ENCODE measurements at regions not wholly inside any gene's neighbourhood (a gene's known extent, or its start where the extent isn't known, plus 50 kb on each side); places are given as distances from the start of the nearest gene placed in this dataset.

DNA sequence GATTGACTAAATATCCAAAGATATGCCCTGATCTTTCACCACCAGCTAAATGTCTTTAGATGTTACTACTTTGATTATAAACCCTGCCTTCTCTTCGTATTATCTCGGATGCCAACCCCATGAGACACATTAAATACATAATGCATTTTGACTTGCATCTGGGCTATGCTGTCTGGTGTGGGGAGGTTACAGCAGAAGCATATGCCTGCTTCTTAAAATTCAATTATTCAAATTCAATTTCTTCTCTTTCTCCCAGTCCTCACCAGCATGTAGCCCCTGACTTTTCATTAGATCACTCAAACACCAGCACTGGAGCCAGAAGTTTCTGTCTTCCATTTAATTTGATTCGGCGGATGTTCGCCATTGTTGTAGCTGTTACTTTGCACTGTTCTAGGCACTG lies 360.7 kb upstream of the CAMK1G start:
- DNase-seq (ENCODE audit: low read depth in 3 of 3) = no peak

DNA sequence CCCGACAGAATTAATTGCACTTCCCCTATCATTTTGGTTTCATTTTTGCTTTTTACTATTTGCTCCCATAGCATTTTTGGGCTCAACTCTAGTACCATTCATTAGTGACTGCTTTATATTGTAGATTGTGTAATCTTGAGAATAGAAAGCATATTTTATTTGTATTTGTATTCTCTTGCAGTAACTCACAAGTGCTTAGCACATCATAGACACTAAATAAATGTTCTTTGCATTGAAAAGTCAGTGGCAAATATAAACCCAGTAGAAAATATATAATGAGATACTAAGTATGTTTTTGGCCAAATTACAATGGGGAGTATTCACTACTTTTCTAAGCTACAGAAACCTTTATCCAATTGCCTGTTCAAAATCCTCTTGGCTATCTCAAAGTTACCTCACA lies 359.7 kb upstream of the CAMK1G start:
- no peak for DNase-seq (ENCODE audit: low read depth in 3 of 3)

DNA sequence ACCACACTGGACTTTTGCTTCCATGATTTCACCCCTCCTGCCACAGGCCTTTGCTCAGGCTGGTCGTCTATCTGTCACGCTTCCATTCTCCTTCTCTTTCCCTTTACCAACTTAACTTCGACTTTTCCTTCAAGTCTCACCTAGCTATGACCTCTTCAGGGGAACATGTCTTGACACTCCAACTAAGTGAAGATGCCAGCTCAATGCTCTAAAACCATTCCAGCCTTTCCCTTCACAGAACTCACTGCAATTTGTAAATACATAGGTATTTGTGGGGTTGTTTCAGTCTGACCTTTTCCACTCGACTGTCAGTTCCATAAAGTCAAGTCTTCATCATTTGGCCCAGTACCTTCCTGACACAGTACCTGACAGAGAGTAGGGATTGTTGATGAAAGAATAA lies 358.6 kb upstream of the CAMK1G start:
- no peak for DNase-seq (ENCODE audit: low read depth in 3 of 3)

DNA sequence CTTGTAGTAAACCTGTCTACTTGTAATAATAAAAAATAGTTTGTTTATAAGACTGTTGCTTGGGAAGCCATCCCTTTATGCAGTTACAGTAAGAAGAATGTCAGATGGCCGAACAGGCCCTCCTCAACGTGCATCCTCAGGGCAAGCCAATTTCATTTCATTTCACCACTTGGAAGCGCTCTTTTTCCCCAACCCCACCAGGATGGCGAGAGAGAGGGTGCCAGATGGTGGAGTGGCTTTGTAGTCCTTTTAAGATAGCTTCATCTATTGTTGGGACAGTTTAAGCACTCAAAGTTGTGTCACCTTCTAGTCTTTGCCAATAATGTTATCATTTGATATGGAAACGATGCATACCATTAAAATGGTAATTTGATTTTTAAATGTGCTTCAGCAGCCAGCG lies 356.3 kb upstream of the CAMK1G start:
- no peak for DNase-seq (ENCODE audit: low read depth in 3 of 3)

DNA sequence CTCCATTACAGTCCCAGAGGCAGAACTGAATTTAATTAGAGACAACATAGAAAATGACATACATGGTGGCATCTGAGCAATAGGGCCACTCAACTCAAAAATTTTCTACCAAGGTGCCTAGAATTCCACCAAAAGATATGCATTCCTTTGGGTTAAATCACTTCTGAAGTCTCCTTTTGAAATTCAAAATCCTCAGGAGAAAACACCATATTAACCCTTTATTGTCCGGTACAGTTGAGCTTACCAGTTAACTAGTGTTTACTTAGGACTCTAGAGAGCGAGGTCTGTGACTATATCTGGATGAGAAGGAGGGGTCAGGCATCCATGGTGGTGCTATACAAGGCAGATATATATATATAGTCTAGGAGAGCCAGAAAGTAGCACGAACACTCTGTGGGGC lies 355.6 kb upstream of the CAMK1G start:
- no peak for DNase-seq (ENCODE audit: low read depth in 3 of 3)

DNA sequence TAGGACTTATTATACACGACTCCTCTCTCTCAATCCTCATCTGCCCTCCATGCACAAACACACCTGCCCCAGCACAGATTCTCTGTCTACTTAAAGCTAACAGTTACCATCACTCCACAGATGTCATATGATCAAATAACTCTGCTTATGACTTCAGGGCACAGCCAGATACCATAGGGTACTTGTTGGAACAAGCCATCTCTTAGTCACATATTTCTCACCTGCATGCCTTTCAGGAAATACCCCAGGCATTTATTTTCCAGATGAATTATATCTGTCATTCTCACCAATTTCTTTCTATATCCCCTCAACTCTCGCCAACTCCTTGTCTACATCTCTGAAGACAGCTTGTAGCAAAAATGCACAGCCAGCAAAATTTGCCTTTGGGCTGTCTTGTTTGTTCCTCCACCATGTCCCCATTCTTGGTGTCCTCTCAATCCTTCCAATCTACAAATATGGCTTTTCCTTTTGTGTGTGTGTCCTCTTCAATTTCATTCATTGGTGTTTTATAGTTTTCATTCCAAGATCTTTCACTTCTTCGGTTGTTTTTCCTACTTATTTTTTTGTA lies 353.9 kb upstream of the CAMK1G start:
- no peak for DNase-seq (ENCODE audit: low read depth in 3 of 3)

DNA sequence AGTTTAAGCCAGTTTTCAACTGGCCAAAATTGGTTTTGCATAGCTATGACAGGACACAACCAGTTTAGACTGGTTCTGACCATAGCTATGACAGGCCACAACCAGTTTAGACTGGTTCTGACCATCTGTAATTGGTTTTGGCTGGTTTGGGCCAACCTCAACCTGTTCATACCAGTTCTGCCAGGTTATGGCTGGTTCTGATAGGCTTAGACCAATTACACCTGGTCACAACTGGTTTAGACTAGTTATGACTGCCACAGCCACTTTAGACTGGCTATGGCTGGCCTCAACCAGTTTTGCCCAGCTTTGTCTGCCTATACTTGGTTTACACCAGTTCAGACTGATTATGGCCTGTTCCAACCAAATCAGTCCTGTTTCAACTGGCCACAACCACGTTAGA lies 353.2 kb upstream of the CAMK1G start:
- no peak for DNase-seq (ENCODE audit: low read depth in 3 of 3)

DNA sequence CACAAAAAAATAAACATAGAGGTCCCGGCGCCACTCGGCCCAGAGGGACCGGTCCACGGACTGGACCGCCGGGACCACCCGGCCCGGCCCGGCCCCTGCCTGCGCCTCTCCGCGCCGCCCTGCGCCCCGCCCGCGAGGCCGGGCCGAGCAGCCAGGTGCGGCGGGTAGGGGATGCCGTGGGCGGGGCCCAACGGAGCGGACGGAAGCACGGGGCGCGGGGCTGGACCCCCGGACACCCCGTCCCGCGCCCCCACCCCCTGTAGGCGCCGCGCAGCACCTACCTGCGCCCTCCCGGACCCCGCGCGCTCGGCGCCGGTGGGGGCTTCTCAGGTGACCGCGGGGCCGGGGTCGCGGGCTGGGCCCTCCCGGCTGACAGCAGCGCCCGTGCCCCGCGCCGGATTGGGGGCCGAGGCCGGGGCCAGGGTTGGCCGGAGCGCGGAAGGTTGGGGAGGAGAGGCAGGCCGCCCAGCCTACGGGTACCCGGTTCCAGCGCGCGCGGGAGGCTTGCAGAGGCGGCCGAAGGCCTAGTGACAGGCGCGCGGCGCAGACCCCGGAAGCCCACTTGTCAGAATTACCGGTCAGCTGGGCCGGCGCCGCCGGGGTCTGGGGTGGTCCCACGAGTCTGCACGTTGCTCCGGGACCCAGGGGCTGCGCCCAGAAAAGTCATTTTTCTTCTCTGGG lies 351.9 kb upstream of the CAMK1G start:
- no peak for DNase-seq (ENCODE audit: low read depth in 3 of 3)

DNA sequence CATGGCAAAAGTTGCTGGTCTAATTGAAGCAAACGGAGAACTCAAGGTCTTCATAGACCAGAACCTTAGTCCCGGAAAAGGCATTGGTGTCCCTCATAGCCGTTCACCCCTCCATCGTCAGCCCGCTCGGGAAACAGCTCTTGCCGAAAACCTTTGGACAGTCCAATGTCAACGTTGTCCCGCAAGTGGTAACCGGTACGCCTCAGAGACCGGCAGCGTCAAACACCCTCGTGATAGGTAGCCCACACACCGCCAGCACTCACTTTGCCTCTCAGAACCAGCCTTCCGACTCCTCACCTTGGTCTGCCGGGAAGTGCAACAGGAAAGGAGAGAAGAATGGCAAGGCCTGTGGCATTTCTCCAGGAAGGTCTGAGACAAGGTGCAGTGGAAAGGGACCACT lies 351.3 kb upstream of the CAMK1G start:
- no peak for DNase-seq (ENCODE audit: low read depth in 3 of 3)

DNA sequence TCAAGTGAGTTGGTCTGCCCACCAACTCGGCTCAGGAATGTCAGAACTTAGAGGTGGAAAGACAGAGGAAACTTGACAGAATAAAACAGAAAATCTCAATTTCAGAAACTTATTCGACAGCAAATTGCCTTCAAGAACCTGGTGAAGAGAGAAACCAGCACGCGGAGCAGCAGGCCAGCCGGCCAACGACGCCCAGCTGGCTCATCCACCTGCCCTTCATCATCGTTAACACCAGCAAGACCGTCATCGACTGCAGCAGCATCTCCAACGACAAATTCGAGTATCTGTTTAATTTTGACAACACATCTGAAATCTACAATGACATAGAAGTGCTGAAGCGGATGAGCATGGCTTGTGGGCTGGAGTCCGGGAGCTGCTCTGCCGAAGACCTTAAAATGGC lies 350.8 kb upstream of the CAMK1G start:
- DNase-seq (ENCODE audit: low read depth in 3 of 3) = no peak

DNA sequence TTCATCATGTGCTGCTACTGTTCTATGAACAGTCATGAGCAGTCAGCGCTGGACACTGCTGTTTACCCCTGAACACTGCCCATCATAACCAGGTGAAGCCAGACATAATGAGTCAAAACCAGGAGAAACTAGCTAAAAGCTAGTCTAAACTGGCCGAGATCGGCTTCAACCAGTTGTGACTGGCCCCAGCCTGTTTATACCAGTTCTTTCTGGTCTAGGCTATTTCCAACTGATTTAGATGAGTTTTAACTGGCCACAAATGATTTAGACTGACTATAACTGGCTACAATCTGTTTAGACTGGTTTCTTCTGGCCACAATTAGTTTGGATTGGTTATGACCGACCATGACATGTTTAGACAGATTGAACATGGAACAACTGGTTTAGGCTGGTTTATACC lies 348.3 kb upstream of the CAMK1G start:
- DNase-seq (ENCODE audit: low read depth in 3 of 3) = no peak

DNA sequence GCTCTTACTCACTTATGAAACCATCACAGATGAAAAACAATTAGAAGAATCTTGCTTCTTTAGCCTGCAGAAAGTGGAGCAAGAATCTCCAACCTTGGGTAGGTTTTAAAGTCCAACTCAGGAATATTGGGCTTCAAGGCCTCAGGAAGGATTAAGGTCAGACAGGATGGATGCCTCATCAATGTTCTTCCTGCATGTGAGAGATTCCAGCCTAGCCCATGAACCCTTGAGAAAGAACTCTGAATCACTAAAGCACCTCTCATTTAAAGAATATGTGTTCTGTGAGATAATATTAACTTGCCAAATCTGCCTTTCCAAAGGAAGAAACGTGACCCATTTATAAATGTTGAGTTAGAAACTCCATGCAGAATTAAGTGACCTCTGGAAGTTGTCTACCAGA lies 345.2 kb upstream of the CAMK1G start:
- DNase-seq (ENCODE audit: low read depth in 3 of 3) = no peak

DNA sequence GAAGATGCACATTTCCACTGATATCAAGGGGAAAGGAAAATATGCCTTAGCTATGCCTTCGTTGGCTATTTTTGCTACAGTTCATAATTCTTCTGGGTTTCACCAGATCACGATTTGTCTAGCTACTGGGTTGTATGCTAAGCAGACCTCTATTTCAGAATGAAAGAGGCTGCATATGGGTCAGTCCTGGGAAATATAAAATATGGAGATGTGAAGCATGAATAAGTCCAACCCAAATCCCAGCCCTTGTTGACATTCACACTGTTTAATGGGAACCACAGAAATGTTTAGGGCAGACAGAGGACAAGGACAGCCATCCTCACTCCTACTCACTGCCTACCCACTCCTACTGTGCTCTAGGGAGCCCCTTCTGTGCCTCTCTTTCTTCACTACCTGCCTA lies 343.2 kb upstream of the CAMK1G start:
- DNase-seq (ENCODE audit: low read depth in 3 of 3) = no peak

DNA sequence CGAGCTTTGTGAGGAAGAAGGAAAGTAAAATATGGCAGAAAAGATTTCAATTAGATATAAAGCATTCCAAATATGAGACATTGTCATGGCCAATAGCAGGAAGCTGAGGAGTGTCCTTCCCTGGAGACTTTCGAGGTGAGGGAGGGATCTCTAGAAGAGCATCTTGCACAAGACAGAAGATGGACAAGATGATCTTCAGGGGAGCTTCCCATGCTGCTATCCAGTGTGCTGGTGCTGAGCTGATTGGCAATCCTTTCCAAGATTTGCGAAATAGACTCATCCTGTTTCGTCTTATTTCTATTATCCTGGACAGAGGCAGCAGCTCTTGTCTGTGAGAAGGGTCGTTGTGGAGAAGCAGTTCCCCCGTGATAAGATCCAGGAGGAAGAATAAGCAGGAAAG lies 342.0 kb upstream of the CAMK1G start:
- DNase-seq (ENCODE audit: low read depth in 3 of 3) = no peak

DNA sequence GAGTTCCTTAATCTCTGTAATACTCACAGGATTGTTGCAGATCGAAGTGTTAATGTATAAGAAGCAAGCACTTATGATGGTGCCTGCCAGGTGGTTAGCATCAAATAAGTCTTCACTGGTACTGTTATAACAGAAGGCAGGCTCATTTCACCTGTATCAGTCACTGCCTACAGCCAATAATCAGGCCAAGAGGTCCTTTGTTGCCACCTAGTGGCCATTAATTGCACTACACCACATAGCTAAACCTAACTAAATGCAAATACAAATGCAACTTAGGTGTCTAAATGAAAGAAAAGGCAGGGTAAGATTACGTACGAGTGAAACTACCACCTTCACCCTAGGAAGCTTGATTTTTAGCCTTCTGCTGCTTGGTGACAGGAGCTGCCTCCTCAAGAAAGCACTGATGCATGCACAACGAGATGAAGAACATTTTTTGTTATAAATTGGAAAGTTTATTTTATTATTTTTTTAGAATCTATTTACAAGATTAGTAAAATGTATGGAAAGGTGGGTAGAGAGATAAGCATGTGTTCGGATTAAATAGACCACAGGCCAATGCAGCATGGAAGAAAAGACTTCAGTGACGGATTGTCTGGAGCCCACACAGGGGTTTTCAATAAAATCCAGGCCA lies 334.8 kb upstream of the CAMK1G start:
- DNase-seq (ENCODE audit: low read depth in 3 of 3) = no peak

DNA sequence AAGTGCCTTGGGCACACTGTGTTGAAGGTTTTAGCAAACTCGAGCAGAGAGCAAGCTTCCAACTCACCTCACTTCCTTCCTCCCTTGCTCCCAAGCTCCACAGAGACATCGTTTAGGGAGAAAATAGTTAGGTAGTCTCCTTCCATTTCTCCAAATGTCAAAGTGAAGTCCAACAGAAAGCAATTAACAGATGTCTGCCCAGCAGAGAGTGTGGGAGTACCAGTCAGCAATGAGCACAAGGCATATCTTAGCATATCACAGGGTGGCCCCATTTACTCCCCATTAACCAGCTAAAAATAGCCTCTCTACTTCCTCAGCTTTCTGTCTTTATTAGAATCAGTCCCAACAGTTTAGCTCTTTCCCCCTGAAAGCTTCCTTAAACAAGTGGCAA lies 334.2 kb upstream of the CAMK1G start:
- DNase-seq (ENCODE audit: low read depth in 3 of 3) = no peak

DNA sequence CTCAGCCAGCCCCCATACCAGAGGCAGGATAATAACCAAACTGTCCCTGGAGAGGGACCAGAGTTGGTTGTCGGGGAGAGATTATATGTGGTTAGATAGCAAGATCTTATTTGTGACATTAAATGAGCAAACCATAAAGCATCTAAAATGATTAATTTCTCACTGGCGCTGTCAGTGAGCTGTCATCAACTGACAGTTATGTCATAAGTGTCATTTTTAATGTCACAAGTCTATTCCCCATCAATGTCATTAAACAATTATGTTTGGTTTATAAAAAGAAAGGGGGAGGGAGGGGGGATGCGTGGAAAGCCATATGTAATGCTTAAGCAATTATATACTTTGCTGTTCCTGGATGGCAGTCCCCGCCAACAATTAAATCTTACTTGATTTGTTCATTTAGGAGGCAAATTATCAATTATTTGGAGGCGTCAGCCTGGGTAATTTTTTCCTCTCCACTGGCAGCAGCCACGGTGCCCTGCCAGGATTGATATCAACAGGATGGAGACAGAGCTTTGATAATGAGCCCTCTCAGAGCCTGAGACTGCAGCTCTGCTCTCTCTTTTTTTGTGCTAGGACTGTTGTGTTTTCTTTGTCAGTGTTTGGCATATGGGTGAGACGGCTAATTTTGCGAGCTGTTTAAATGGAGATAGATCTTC lies 333.6 kb upstream of the CAMK1G start:
- no peak for DNase-seq (ENCODE audit: low read depth in 3 of 3)

DNA sequence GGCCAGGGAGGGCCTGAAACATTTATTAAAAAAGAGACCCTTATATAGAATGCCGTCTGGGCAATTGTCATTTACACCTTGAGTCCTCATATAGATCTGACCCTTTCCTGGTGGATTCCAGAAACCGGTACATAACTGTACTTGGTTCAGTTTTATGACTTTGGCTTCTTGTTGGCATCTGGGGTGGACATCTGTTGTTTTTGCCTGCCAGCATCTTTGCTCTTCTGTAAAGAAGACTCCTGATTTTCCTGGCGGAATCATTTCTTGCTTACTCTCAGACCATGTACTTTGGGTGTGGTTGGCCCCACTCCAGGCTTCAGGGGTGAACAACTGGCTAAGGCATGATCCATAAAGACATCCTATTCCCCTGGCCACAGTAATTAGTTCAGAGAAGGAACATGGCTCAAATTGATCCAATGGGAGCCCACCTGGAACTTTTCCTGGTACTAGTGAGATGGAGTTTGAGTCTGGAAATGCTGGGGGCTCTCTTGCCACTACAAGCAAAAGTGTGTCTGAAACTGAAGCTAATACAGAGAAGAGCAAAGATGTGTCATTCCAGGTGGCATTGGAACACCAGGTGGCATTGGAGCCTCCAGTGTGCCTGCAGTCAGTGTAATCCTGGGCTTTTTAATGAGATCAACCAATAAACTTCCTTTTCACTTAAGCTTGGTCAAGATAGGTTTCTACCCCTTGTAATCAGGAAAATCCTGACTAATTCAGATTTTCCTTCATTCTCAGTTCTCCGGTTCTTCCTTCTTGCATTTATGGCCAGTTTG lies 332.5 kb upstream of the CAMK1G start:
- no peak for DNase-seq (ENCODE audit: low read depth in 3 of 3)

DNA sequence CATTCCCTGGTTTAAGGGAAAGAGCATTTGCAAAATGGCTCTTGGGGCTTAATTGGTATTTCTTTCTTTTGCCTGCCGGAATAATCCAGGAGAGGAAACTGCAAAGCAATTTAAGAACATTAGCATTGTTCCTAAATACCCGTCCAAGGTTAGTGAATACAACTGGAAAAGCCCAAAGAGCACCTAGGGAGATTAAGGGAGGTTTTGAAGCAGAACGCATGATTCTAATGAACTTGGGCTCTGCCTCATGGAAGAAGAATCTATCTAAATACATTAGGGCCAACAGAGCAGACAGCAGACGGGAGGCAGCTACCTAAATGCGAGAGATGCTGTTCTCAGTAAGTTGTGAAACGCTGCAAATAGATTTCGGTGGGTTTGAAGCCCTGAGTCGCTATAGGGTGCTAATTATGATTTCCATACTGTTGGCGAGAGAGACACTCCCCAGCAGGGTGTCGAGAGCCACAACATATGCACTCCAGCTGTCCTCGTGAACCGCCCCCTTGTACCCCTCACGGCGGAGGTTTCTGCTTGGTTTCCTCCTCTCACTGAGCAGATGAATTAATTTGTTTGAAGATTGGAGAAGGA lies 326.7 kb upstream of the CAMK1G start:
- DNase-seq (ENCODE audit: low read depth in 3 of 3) = no peak

DNA sequence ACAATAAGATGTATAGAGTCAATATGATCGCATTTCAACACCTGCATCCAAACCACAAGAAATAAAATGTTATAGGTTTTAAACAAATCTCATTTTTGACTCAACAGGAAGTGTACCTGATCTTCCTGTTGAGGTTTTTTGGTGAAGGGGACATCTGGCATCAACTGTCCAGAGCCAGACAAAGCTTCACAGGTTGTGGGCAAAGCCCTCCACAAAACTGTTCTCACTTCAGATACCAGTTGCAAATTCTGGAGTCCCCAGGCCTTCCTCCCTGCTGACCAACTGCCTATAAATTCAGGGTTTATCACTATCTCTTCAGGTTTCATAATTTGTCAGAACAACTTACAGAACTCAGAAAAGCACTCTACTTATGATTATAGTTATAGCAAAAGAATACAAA lies 326.1 kb upstream of the CAMK1G start:
- no peak for DNase-seq (ENCODE audit: low read depth in 3 of 3)

DNA sequence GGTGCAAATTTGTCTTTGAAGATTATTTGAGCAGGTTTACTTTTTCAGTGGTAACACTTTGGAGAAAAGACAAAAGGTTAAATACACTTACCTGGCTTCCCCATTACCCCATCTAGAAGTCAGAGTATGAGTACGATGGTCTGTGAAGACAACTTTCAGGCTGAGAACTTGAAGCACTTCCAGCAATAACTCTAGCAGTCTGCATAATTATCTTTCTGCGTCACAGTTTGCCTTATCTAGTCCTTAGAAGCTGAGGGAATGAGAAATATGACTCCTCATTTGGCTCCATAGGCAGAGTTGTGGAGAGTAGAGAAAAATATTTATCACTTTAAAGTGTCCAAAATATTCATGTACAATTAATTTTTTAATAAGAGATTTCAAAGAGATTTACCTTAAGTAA lies 323.4 kb upstream of the CAMK1G start:
- DNase-seq (ENCODE audit: low read depth in 3 of 3) = no peak

DNA sequence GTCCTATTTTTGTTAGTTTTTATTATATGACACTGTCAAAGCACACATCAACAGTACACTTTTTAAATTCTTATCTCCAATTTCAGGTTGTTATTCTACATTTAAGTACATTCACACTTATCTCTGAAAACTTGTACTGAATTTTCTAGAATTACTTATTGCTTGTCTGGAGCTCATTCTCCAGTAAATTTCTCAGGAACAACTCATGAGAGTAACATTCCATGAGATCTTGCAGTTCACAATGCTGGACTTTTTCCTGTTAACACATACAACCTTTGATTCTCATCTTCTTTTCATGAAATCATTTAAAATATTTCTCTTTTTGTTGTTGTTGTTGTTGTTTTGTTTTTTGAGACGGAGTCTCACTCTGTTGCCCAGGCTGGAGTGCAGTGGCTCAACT lies 320.9 kb upstream of the CAMK1G start:
- no peak for DNase-seq (ENCODE audit: low read depth in 3 of 3)

Data from stimulated activated CD4-positive, alpha-beta T cell treated with anti-CD3 and anti-CD28 coated beads, TNF-alpha, amount 100 ng/mL, for 4 hours (primary cell).